Endothelial cell of umbilical vein (primary cell): ENCODE measurements at regions not wholly inside any gene's neighbourhood (a gene's known extent, or its start where the extent isn't known, plus 50 kb on each side); places are given as distances from the start of the nearest gene placed in this dataset.
A peak's percentile ranks its signal among the peaks of the same experiment; 100 is the strongest.

Experiments used
- BruUV-seq: library from RNA; stranded (reverse); fragments of 400-500 nt; replicated peaks from 2 replicates; lab custom pipeline; 2021; lab: Mats Ljungman, UMichigan
- CTCF ChIA-PET: fragments of 300-600, 350-600 bp; sonication (Branson Sonifier 250); formaldehyde crosslinking; loops from one replicate; lab custom pipeline; 2021; ENCODE audit warnings: antibody characterized with exemption, inconsistent platforms; lab: Charles Lee
- POLR2A ChIA-PET: fragments of 300-600, 350-600 bp; sonication (Branson Sonifier 250); formaldehyde crosslinking; loops from one replicate; lab custom pipeline; 2021; ENCODE audit warnings: antibody characterized with exemption, inconsistent platforms; lab: Charles Lee
- DNase-seq: peaks from one replicate; pipeline ENCODE4 v3.0.0-alpha.2; 2011; ENCODE audit warnings: low read depth, low spot score
- FAIRE-seq: peaks from 2 replicates; lab custom pipeline; 2011; peaks lifted over from hg19 to GRCh38; lab: Jason Lieb, UNC
- H2AFZ ChIP-seq: 2 replicates; pipeline ENCODE4 v1.6.0; 2012; ENCODE audit warnings: low read depth, low read length, control low read depth, inconsistent platforms
- H3K27ac ChIP-seq: 2 replicates; pipeline ENCODE4 v1.5.1; 2011; ENCODE audit warnings: low read depth, mild to moderate bottlenecking, control low read depth, low read length, moderate library complexity; ENCODE audit not compliant: insufficient read depth
- H3K27me3 ChIP-seq, 2 experiments: 2 replicates each; pipeline versions ENCODE4 v1.6.0 to v1.6.1; 2011; ENCODE audit warnings: low read length in 2 of 2, mixed read lengths in 1 of 2; ENCODE audit not compliant: control insufficient read depth in 2 of 2, insufficient read depth in 2 of 2
- H3K36me3 ChIP-seq, 2 experiments: 2 replicates in 1 of 2; 3 replicates in 1 of 2; pipeline ENCODE4 v1.5.1; 2011; ENCODE audit warnings: low read length in 2 of 2, mild to moderate bottlenecking in 1 of 2, moderate library complexity in 1 of 2; ENCODE audit not compliant: control insufficient read depth in 2 of 2, insufficient read depth in 2 of 2; ENCODE audit errors: extremely low read depth in 1 of 2
- H3K4me1 ChIP-seq: 3 replicates; pipeline ENCODE4 v1.5.1; 2011; ENCODE audit warnings: mild to moderate bottlenecking, low read length; ENCODE audit not compliant: control insufficient read depth, insufficient read depth; ENCODE audit errors: extremely low read depth
- H3K4me2 ChIP-seq: 2 replicates; pipeline ENCODE4 v1.6.1; 2011; ENCODE audit warnings: low read length, control low read depth, mixed read lengths; ENCODE audit not compliant: insufficient read depth
- H3K4me3 ChIP-seq, 3 experiments: fragments of 200-600 bp in 1 of 3; sonication (generic), shearing (Covaris generic) in 1 of 3; replicated peaks in 1 of 3; 2 replicates each; pipeline ENCODE4 v1.5.1; 2011 to 2016; ENCODE audit warnings: control low read depth in 3 of 3, low read length in 3 of 3, mild to moderate bottlenecking in 2 of 3, inconsistent platforms in 1 of 3, low read depth in 1 of 3, moderate library complexity in 1 of 3; ENCODE audit not compliant: insufficient read depth in 1 of 3
- H3K79me2 ChIP-seq: 2 replicates; pipeline ENCODE4 v1.6.0; 2012; ENCODE audit warnings: low read length, inconsistent platforms; ENCODE audit not compliant: control insufficient read depth, insufficient read depth
- H3K9ac ChIP-seq: replicated peaks from 2 replicates; pipeline ENCODE3; 2011; ENCODE audit warnings: low read length, control low read depth; ENCODE audit not compliant: insufficient read depth; ENCODE audit errors: extremely low read depth
- H3K9me1 ChIP-seq: replicated peaks from 3 replicates; pipeline ENCODE4 v1.6.0; 2011; ENCODE audit warnings: mild to moderate bottlenecking, low read length; ENCODE audit not compliant: control insufficient read depth, insufficient read depth; ENCODE audit errors: extremely low read depth
- H3K9me3 ChIP-seq: replicated peaks from 2 replicates; pipeline ENCODE4 v1.5.1; 2012; ENCODE audit warnings: low read length, inconsistent platforms; ENCODE audit not compliant: control insufficient read depth, insufficient read depth
- H4K20me1 ChIP-seq: replicated peaks from 2 replicates; pipeline ENCODE3; 2011; ENCODE audit warnings: mild to moderate bottlenecking, low read length; ENCODE audit not compliant: control insufficient read depth, insufficient read depth; ENCODE audit errors: extremely low read depth
- EZH2 ChIP-seq: IDR thresholded peaks from 2 replicates; pipeline ENCODE4 v1.6.1; 2012; ENCODE audit warnings: borderline replicate concordance, low read depth, mild to moderate bottlenecking, moderate library complexity, low read length, inconsistent platforms; ENCODE audit not compliant: severe bottlenecking
- FOS ChIP-seq: IDR thresholded peaks from 2 replicates; pipeline ENCODE4 v1.6.1; 2011; ENCODE audit warnings: mild to moderate bottlenecking, low read length, moderate library complexity, borderline replicate concordance; ENCODE audit not compliant: insufficient read depth
- GATA2 ChIP-seq: IDR thresholded peaks from 2 replicates; pipeline ENCODE4 v1.7.0; 2011; ENCODE audit warnings: low read depth, mild to moderate bottlenecking, moderate library complexity, mixed read lengths, low read length; ENCODE audit not compliant: insufficient read length, insufficient read depth
- JUN ChIP-seq: IDR thresholded peaks from 2 replicates; pipeline ENCODE4 v1.6.1; 2011; ENCODE audit warnings: borderline replicate concordance, low read depth; ENCODE audit not compliant: insufficient read length, insufficient read depth
- MAX ChIP-seq: IDR thresholded peaks from 2 replicates; pipeline ENCODE4 v1.6.1; 2011; ENCODE audit not compliant: insufficient read depth, insufficient read length
- POLR2A ChIP-seq: IDR thresholded peaks from 2 replicates; pipeline ENCODE4 v1.6.1; 2012; ENCODE audit warnings: low read depth, mild to moderate bottlenecking, control low read depth, low read length
- dilution Hi-C: fragments of 300-500 bp; cut with MboI; formaldehyde crosslinking; loops from one replicate; pipeline ENCODE4 v1.15.0; 2019; ENCODE audit warnings: low sequenced_read_pairs; ENCODE audit not compliant: extremely low pct_ligation_motif_present
- intact Hi-C: fragments of 100-400 bp; cut with micrococcal nuclease; formaldehyde crosslinking; loops from one replicate; pipeline ENCODE4 v1.10.0; 2022

GRCh38 chr15:81071120-81071519, 63.0 kb upstream of the CFAP161 start:
- ChIA-PET CTCF (interaction anchor here (0.7 to 2.2 kb wide), 7 partner anchors 11 to 195 kb away, joined by 3 to 13 read pairs (median 3); no protein-coding TSS in a partner anchor), POLR2A (interaction anchor here (1.5 kb wide), 1 partner anchor 68 kb away, joined by 3 read pairs; no protein-coding TSS in a partner anchor)
- FAIRE-seq (peak; percentile 82), DNase-seq (peak; percentile 85)
- Histone ChIP-seq H3K79me2 (no peaks in the 10 kb centered on the region), H2AFZ (no peak overlapping the region), H3K27ac (no peak overlapping the region), H3K4me3 (no peak overlapping the region), H3K9me1 (no peaks in the 10 kb centered on the region), H3K36me3 (no peaks in the 10 kb centered on the region), H3K9me3 (no peaks in the 10 kb centered on the region), H3K27me3 (no peaks in the 10 kb centered on the region), H3K9ac (no peak overlapping the region), H3K4me1 (peaks cover 16% of the 10 kb centered on the region), H3K4me2 (no peak overlapping the region), H4K20me1 (no peaks in the 10 kb centered on the region)
- no TSS peak for BruUV-seq
- TF ChIP-seq FOS (peak; percentile 10), POLR2A (no peak)
- intact Hi-C loops: loop anchor here (2.0 kb wide), 2 partner anchors 22 to 36 kb away; no protein-coding TSS in a partner anchor
- dilution Hi-C loops: no loop called here

- Histone ChIP-seq H3K27me3 (no peaks in the 10 kb centered on the region), H3K4me1 (peaks cover 16% of the 10 kb centered on the region), H3K9me1 (no peaks in the 10 kb centered on the region), H3K79me2 (no peaks in the 10 kb centered on the region), H4K20me1 (no peaks in the 10 kb centered on the region), H3K4me2 (no peak overlapping the region), H2AFZ (no peak overlapping the region), H3K9ac (no peak overlapping the region), H3K4me3 (no peak overlapping the region), H3K27ac (no peak overlapping the region), H3K36me3 (no peaks in the 10 kb centered on the region), H3K9me3 (no peaks in the 10 kb centered on the region)
- dilution Hi-C loops: no loop called here
- FAIRE-seq (no peak), DNase-seq (no peak)
- POLR2A ChIA-PET: no interaction called here
- TF ChIP-seq JUN (no peak), EZH2 (no peak), FOS (no peak), GATA2 (no peak), MAX (no peak)
- no TSS peak for BruUV-seq
- CTCF ChIA-PET: interaction anchor here (0.7 to 1.2 kb wide), 5 partner anchors 11 to 194 kb away, joined by 3 to 4 read pairs (median 3); no protein-coding TSS in a partner anchor
- intact Hi-C loops: loop anchor here (2.0 kb wide), 2 partner anchors 21 to 35 kb away; no protein-coding TSS in a partner anchor
Measured at GRCh38 chr15:81071705-81072104, 62.4 kb upstream of the CFAP161 start.
